ENCODE measurements at regions not wholly inside any gene's neighbourhood (a gene's known extent, or its start where the extent isn't known, plus 50 kb on each side); places are given as distances from the start of the nearest gene placed in this dataset.

- DNase-seq (ENCODE audit: low read depth in 3 of 3): no peak
Measured at GRCh38 chr4:115353370-115353769, 239.9 kb upstream of the NDST4 start.

- no peak for DNase-seq (ENCODE audit: low read depth in 3 of 3)
Measured at GRCh38 chr4:115343171-115343570, 229.8 kb upstream of the NDST4 start.

- DNase-seq (ENCODE audit: low read depth in 3 of 3): no peak
Measured at GRCh38 chr4:115334736-115335411, 221.5 kb upstream of the NDST4 start.

GRCh38 chr4:115332078-115332477 lies 218.7 kb upstream of the NDST4 start:
- no peak for DNase-seq (ENCODE audit: low read depth in 3 of 3)

GRCh38 chr4:115331241-115331640 lies 217.8 kb upstream of the NDST4 start:
- no peak for DNase-seq (ENCODE audit: low read depth in 3 of 3)

- DNase-seq (ENCODE audit: low read depth in 3 of 3): no peak
Measured at GRCh38 chr4:115325836-115326235, 212.4 kb upstream of the NDST4 start.

GRCh38 chr4:115323106-115323707 lies 209.8 kb upstream of the NDST4 start:
- no peak for DNase-seq (ENCODE audit: low read depth in 3 of 3)

GRCh38 chr4:115315182-115315581 lies 201.8 kb upstream of the NDST4 start:
- no peak for DNase-seq (ENCODE audit: low read depth in 3 of 3)

GRCh38 chr4:115310641-115311040 lies 197.2 kb upstream of the NDST4 start:
- DNase-seq (ENCODE audit: low read depth in 3 of 3): no peak

GRCh38 chr4:115294717-115295116 lies 181.3 kb upstream of the NDST4 start:
- DNase-seq (ENCODE audit: low read depth in 3 of 3): no peak

GRCh38 chr4:115293093-115293462 lies 179.7 kb upstream of the NDST4 start:
- DNase-seq (ENCODE audit: low read depth in 3 of 3): no peak

- no peak for DNase-seq (ENCODE audit: low read depth in 3 of 3)
Measured at GRCh38 chr4:115292320-115293092, 179.1 kb upstream of the NDST4 start.

GRCh38 chr4:115287426-115287825 lies 174.0 kb upstream of the NDST4 start:
- DNase-seq (ENCODE audit: low read depth in 3 of 3): no peak

- DNase-seq (ENCODE audit: low read depth in 3 of 3): no peak
Measured at GRCh38 chr4:115279330-115279729, 165.9 kb upstream of the NDST4 start.

GRCh38 chr4:115278830-115279229 lies 165.4 kb upstream of the NDST4 start:
- no peak for DNase-seq (ENCODE audit: low read depth in 3 of 3)

- no peak for DNase-seq (ENCODE audit: low read depth in 3 of 3)
Measured at GRCh38 chr4:115275615-115276014, 162.2 kb upstream of the NDST4 start.

- DNase-seq (ENCODE audit: low read depth in 3 of 3): no peak
Measured at GRCh38 chr4:115274545-115274944, 161.1 kb upstream of the NDST4 start.

GRCh38 chr4:115272594-115272993 lies 159.2 kb upstream of the NDST4 start:
- no peak for DNase-seq (ENCODE audit: low read depth in 3 of 3)

GRCh38 chr4:115272185-115272584 lies 158.8 kb upstream of the NDST4 start:
- DNase-seq (ENCODE audit: low read depth in 3 of 3): no peak

GRCh38 chr4:115260195-115260594 lies 146.8 kb upstream of the NDST4 start:
- no peak for DNase-seq (ENCODE audit: low read depth in 3 of 3)

- DNase-seq (ENCODE audit: low read depth in 3 of 3): no peak
Measured at GRCh38 chr4:115259642-115260041, 146.2 kb upstream of the NDST4 start.

- no peak for DNase-seq (ENCODE audit: low read depth in 3 of 3)
Measured at GRCh38 chr4:115249808-115250207, 136.4 kb upstream of the NDST4 start.

All from stimulated activated CD4-positive, alpha-beta T cell treated with anti-CD3 and anti-CD28 coated beads, TNF-alpha, amount 100 ng/mL, for 24 hours (primary cell).